Activated CD8-positive, alpha-beta T cell treated with anti-CD3 and anti-CD28 coated beads, Interleukin-2, amount 10 ng/mL, durations not matched to agents 7 days and 5 days (primary cell): ENCODE measurements at regions not wholly inside any gene's neighbourhood (a gene's known extent, or its start where the extent isn't known, plus 50 kb on each side); places are given as distances from the start of the nearest gene placed in this dataset.
"Not testable (repeated sequence)": the region's sequence is repeated elsewhere in the genome, so short reads cannot be mapped to it uniquely, and the experiment has no call there.

Experiments
- ATAC-seq: fragments of 150-1000 bp; cut with Tn5 transposase; one replicate; pipeline ENCODE4 v1.10.0; 2021; ENCODE audit warnings: moderate library complexity
- CTCF ChIA-PET: fragments of 350-600 bp; sonication (Branson Sonifier 250); formaldehyde crosslinking; loops from one replicate; lab custom pipeline; 2021; ENCODE audit warnings: antibody characterized with exemption; lab: Charles Lee
- POLR2A ChIA-PET: fragments of 350-600 bp; sonication (Branson Sonifier 250); formaldehyde crosslinking; loops from one replicate; lab custom pipeline; 2021; ENCODE audit warnings: antibody characterized with exemption; lab: Charles Lee
- DNase-seq: peaks from one replicate; pipeline ENCODE4 v3.0.0-alpha.2; 2020
- H3K27ac Mint-ChIP-seq: one replicate; pipeline ENCODE4 v1.8.0; 2021; ENCODE audit warnings: mild to moderate bottlenecking, mixed read lengths
- H3K27me3 Mint-ChIP-seq: one replicate; pipeline ENCODE4 v1.8.0; 2021; ENCODE audit warnings: low read depth, mixed read lengths
- H3K36me3 Mint-ChIP-seq: one replicate; pipeline ENCODE4 v1.8.0; 2021; ENCODE audit warnings: low read depth, mixed read lengths
- H3K4me1 Mint-ChIP-seq: one replicate; pipeline ENCODE4 v1.8.0; 2021; ENCODE audit warnings: low read depth, mixed read lengths
- H3K4me3 Mint-ChIP-seq: one replicate; pipeline ENCODE4 v1.8.0; 2021; ENCODE audit warnings: mild to moderate bottlenecking, mixed read lengths
- H3K9me3 Mint-ChIP-seq: one replicate; pipeline ENCODE4 v1.8.0; 2022; ENCODE audit warnings: mixed read lengths; ENCODE audit not compliant: insufficient read depth

DNA sequence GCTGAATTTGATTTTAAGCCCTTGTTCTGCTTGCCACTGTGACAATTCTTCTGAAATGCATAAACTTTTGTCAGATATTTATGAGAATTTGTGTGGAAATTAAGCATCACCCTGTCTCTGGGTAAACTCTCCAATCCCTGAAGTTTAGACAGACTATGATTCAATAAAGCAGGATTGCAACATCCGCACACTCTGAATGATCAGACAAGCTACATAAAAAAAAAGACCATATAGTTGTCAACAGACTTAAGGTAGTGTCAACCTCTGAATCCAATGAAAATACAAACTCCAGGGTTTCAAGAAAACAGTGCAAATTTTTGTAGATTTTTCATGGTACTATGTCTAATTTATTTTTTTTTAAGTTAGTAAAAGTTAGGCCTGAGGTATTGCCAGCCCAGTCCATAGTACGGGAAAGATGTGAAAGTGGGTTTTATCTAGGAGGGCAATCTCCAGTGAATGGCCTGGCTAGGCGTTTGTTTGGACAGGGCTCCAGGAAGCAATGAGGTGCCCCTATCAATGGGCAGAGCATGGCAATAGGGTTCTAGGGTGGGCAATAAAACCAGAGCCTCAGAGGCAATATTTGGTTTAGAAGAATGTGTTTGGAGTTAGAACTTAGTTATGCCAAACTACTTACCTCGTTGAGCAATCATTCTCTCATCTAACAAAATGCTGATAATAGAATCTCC lies 762.6 kb upstream of the SEMA6A start:
- no peak overlapping the region for H3K27ac Mint-ChIP-seq
- DNase-seq: no peak
- ATAC-seq: no peak
- CTCF ChIA-PET: no interaction called here
- H3K36me3 Mint-ChIP-seq: no peaks in the 10 kb centered on the region
- H3K4me1 Mint-ChIP-seq: no peaks in the 10 kb centered on the region
- POLR2A ChIA-PET: no interaction called here
- no peaks in the 10 kb centered on the region for H3K27me3 Mint-ChIP-seq
- H3K9me3 Mint-ChIP-seq: no peaks in the 10 kb centered on the region
- H3K4me3 Mint-ChIP-seq: no peak overlapping the region

DNA sequence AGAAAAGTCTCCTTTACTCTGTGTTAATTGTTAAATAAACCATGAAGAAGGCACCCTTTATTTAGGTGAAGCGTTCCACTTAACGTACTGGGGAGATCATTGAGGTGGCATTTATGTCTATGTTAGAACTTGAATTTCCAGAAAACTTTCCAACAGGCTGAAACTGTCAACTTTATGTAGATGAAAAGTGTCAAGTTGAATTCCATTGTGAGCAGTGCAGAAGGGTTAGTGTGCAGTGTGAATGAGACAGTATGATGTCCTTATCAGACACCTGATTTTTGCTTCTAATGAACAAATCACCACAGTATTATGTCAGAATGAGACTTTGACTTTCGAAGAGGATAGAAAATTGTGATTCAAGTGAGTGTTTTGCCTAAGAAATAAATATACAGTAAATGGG lies 761.6 kb upstream of the SEMA6A start:
- H3K27me3 Mint-ChIP-seq: no peaks in the 10 kb centered on the region
- ChIA-PET POLR2A (no interaction called here), CTCF (no interaction called here)
- H3K9me3 Mint-ChIP-seq: no peaks in the 10 kb centered on the region
- H3K4me3 Mint-ChIP-seq: no peak overlapping the region
- no peaks in the 10 kb centered on the region for H3K36me3 Mint-ChIP-seq
- H3K27ac Mint-ChIP-seq: no peak overlapping the region
- DNase-seq: no peak
- ATAC-seq: no peak
- H3K4me1 Mint-ChIP-seq: no peaks in the 10 kb centered on the region

DNA sequence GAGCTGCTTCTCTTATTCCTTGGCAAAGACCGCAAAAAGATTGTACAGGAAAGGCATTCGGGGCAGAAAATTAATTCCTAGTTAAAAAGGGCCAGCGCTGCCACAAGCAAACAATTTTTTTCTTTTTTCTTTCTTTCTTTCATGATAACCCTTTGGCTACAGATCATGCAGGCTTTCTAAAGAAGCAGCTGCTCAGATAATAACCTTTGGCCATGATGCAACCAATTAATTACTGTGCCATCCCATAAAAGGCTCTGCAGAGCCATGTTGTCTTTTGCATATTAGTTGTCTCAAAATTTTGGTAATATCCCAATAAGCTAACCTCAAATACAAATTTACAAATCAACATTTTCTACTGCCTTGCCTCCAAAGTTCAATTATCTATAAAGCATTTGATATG lies 758.4 kb upstream of the SEMA6A start:
- H3K4me1 Mint-ChIP-seq: no peaks in the 10 kb centered on the region
- no peak overlapping the region for H3K4me3 Mint-ChIP-seq
- H3K36me3 Mint-ChIP-seq: no peaks in the 10 kb centered on the region
- no peak for ATAC-seq
- H3K9me3 Mint-ChIP-seq: no peaks in the 10 kb centered on the region
- no peaks in the 10 kb centered on the region for H3K27me3 Mint-ChIP-seq
- H3K27ac Mint-ChIP-seq: no peak overlapping the region
- ChIA-PET POLR2A (no interaction called here), CTCF (no interaction called here)
- no peak for DNase-seq

DNA sequence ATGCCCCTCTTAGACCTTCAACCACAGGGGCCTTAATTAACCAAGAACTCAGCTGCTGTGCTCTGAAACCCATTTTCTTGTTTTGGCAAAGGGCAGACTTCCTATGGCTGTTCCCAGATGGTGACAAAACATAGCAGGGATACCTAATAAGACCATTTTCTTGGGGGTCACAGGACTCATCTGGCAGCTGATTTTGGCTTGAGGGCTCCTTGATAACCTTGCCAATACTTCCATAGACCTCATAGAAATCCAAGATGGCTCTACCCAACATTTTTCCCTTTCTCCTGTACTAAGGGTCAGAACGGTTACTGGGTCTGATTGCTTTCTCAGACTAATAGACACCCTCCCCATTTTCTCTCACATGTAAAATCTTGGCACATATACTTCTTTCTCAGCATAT lies 757.7 kb upstream of the SEMA6A start:
- POLR2A ChIA-PET: no interaction called here
- Mint-ChIP-seq H3K36me3 (no peaks in the 10 kb centered on the region), H3K27ac (no peak overlapping the region)

DNA sequence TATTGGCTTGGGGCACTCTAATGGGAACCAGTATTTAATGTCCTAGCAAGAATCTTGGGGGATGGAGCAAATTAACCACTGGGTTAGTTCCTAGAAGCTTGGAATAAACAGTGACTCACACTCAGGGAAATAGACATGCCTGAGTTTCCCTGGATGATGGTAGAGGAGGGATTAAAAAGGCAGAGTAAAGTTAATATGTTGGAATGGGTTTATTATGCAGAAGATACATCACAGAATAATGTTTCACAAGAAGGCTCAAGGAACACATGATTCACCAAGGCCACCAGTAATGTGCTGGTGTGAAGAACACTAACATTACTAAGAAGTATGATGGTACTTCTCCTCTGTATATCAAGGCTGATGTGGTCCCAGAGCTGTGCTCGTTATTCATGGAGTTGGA lies 752.9 kb upstream of the SEMA6A start:
- peaks cover 3% of the 10 kb centered on the region for H3K9me3 Mint-ChIP-seq
- H3K4me1 Mint-ChIP-seq: no peaks in the 10 kb centered on the region
- H3K36me3 Mint-ChIP-seq: no peaks in the 10 kb centered on the region
- ATAC-seq (no peak), DNase-seq (no peak)
- H3K27me3 Mint-ChIP-seq: no peaks in the 10 kb centered on the region
- no peak overlapping the region for H3K27ac Mint-ChIP-seq
- no peak overlapping the region for H3K4me3 Mint-ChIP-seq
- CTCF ChIA-PET: no interaction called here
- POLR2A ChIA-PET: no interaction called here

More for the DNA sequence above, 757.7 kb upstream of the SEMA6A start:
- CTCF ChIA-PET: no interaction called here
- no peaks in the 10 kb centered on the region for H3K4me1 Mint-ChIP-seq
- no peak overlapping the region for H3K4me3 Mint-ChIP-seq
- H3K9me3 Mint-ChIP-seq: no peaks in the 10 kb centered on the region
- H3K27me3 Mint-ChIP-seq: no peaks in the 10 kb centered on the region
- ATAC-seq: no peak
- DNase-seq: no peak

DNA sequence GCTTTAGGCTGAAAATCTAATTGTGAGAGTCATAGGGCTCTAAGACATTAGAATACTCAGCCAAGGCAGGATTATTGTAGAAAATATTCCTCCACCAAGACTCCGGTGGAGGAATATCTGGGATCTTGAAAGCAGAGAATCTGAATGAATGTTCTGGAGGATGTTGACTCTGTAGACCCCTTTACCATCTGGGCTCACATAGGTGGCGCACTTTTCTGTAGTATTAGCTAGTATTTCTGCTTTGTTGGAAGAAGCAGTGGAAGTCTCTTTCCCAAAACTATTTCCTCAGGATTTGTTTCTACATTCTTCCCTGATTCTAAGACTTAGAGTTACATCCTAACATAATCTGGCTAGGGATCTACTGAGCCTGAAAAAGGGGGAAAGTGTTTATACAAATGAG lies 752.4 kb upstream of the SEMA6A start:
- H3K27ac Mint-ChIP-seq: no peak overlapping the region

DNA sequence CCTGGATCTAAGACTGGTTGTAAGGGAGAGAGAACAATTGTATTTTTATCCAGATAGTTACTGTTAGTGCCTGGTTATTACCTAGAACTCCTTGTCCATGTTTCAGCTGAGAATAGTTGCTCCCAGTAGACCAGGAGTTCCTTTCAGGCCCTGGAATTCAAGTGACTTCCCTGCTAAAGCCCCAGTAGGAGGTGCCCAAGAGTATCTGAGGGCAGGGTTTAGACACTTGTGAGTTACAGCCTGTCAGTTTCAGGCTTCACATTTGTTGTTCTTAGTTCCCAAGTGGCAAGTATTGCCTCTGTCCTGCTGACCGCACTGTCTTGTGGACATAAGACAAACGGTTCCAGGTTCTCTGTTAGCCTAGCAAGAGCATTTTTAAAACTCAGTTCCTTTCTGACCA lies 743.9 kb upstream of the SEMA6A start:
- no peaks in the 10 kb centered on the region for H3K36me3 Mint-ChIP-seq
- CTCF ChIA-PET: no interaction called here
- no peaks in the 10 kb centered on the region for H3K4me1 Mint-ChIP-seq
- H3K27me3 Mint-ChIP-seq: no peaks in the 10 kb centered on the region
- no peak for ATAC-seq
- no peak overlapping the region for H3K27ac Mint-ChIP-seq
- H3K4me3 Mint-ChIP-seq: no peak overlapping the region
- no peaks in the 10 kb centered on the region for H3K9me3 Mint-ChIP-seq
- POLR2A ChIA-PET: no interaction called here
- DNase-seq: no peak

More for the DNA sequence above, 752.4 kb upstream of the SEMA6A start:
- Mint-ChIP-seq H3K36me3 (no peaks in the 10 kb centered on the region), H3K4me3 (no peak overlapping the region), H3K9me3 (peaks cover 3% of the 10 kb centered on the region), H3K4me1 (no peaks in the 10 kb centered on the region), H3K27me3 (no peaks in the 10 kb centered on the region)
- DNase-seq (no peak), ATAC-seq (no peak)
- CTCF ChIA-PET: no interaction called here
- POLR2A ChIA-PET: no interaction called here

DNA sequence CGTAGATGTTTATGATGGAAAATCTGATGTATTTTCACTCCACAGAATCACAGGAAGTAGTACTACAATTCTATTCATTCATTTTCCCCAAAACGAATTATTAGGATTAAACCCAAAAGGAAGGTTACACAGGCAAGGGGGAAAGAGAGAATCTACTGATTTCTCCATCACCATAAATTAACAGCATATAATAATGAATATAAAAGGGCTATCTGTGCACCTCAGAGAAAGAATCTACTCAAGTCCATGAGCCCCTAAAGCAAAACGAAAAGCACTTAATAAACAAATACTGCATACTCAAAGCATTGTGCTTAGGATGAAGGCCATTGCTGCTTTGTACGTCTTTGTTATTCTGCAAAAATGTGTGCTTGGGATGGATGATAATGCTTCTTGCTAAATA lies 740.5 kb upstream of the SEMA6A start:
- no peak for DNase-seq
- H3K36me3 Mint-ChIP-seq: no peaks in the 10 kb centered on the region

DNA sequence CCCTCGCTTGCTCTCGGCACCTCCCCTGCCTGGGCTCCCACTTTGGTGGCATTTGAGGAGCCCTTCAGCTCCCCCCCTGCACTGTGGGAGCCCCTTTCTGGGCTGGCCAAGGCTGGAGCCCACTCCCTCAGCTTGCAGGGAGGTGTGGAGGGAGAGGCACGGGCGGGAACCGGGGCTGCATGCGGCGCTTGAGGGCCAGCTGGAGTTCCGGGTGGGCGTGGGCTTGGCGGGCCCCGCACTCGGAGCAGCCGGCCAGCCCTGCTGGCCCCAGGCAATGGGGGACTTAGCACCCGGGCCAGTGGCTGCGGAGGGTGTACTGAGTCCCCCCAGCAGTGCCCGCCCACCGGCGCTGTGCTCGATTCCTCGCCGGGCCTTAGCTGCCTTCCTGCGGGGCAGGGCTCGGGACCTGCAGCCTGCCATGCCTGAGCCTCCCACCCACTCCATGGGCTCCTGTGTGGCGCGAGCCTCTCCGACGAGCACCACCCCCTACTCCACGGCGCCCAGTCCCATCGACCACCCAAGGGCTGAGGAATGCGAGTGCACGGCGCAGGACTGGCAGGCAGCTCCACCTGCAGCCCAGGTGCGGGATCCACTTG lies 730.0 kb upstream of the SEMA6A start:
- H3K36me3 Mint-ChIP-seq, H3K27ac Mint-ChIP-seq, DNase-seq, H3K4me3 Mint-ChIP-seq, POLR2A ChIA-PET, H3K27me3 Mint-ChIP-seq, H3K4me1 Mint-ChIP-seq, H3K9me3 Mint-ChIP-seq, ATAC-seq, CTCF ChIA-PET: not testable (repeated sequence)

More for the DNA sequence above, 740.5 kb upstream of the SEMA6A start:
- ChIA-PET CTCF (no interaction called here), POLR2A (no interaction called here)
- H3K9me3 Mint-ChIP-seq: no peaks in the 10 kb centered on the region
- no peak for ATAC-seq
- H3K4me1 Mint-ChIP-seq: no peaks in the 10 kb centered on the region
- no peaks in the 10 kb centered on the region for H3K27me3 Mint-ChIP-seq
- no peak overlapping the region for H3K4me3 Mint-ChIP-seq
- H3K27ac Mint-ChIP-seq: no peak overlapping the region

DNA sequence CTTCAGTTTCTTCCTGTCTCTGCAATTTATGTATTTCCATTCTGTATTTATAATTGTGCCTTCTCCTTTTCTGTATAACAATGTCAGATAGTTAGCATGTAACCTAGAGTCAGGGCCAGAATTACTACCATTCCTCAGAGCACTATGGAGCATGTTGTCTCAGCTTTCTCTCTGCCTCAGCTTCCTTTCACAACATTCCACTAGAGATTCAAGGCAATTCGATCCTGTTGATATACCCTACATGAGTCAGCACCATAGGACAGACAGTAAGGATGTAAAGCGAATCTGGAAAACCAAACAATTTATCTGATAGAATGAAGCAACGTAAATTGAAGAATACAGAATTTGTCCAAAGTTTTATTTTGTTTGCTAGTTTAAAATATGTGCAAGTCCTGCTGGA lies 728.3 kb upstream of the SEMA6A start:
- Mint-ChIP-seq H3K27ac (no peak overlapping the region), H3K36me3 (no peaks in the 10 kb centered on the region), H3K4me1 (no peaks in the 10 kb centered on the region), H3K27me3 (no peaks in the 10 kb centered on the region), H3K9me3 (peaks cover 5% of the 10 kb centered on the region), H3K4me3 (no peak overlapping the region)
- DNase-seq: no peak
- POLR2A ChIA-PET: no interaction called here
- CTCF ChIA-PET: no interaction called here
- ATAC-seq: no peak

DNA sequence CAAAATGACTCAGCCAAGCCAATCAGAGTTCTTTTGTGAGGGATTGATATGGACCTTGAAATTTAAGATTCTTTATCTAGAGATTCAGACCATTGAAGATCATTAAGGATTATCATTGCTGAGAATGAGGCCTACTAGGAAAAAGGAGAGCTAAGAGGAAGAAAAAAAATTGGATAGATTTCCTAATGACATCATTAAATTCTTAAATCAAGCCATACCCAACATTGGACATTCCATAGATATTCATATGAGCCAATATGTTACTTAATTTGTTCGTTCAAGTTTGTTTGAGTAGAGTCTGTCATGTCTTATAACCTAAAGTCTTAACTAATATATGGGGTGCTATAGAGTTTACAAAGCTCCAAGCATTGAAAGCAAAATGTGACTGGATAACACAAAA lies 727.9 kb upstream of the SEMA6A start:
- no peak overlapping the region for H3K27ac Mint-ChIP-seq
- H3K36me3 Mint-ChIP-seq: no peaks in the 10 kb centered on the region
- peaks cover 5% of the 10 kb centered on the region for H3K9me3 Mint-ChIP-seq
- H3K4me1 Mint-ChIP-seq: no peaks in the 10 kb centered on the region
- DNase-seq (no peak), ATAC-seq (no peak)
- H3K27me3 Mint-ChIP-seq: no peaks in the 10 kb centered on the region
- POLR2A ChIA-PET: no interaction called here
- CTCF ChIA-PET: no interaction called here
- H3K4me3 Mint-ChIP-seq: no peak overlapping the region

DNA sequence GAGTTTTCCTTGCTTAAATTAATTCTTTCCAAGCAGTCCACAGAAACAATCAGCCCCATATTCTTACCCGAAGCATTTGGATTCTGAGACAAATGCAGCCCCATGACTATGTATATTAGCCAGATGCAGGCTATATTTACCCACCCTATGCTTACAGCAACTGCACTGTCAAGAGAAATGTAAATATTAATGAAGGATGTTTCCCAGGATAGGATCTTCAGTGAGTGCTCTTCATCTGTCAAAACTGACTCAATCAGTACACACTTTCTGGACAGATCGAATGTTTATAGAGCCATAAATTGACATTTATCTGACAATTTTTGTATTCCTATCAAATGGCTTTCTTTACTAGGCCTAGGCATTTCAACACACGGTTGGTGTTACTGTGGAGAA lies 725.3 kb upstream of the SEMA6A start:
- Mint-ChIP-seq H3K4me3 (no peak overlapping the region), H3K27ac (no peak overlapping the region), H3K4me1 (no peaks in the 10 kb centered on the region), H3K9me3 (peaks cover 5% of the 10 kb centered on the region), H3K36me3 (no peaks in the 10 kb centered on the region), H3K27me3 (no peaks in the 10 kb centered on the region)
- POLR2A ChIA-PET: no interaction called here
- CTCF ChIA-PET: no interaction called here
- DNase-seq (no peak), ATAC-seq (no peak)
